Astrocyte of the cerebellum (primary cell): ENCODE measurements at regions not wholly inside any gene's neighbourhood (a gene's known extent, or its start where the extent isn't known, plus 50 kb on each side); places are given as distances from the start of the nearest gene placed in this dataset.

Experiments
- DNase-seq: peaks from one replicate; pipeline ENCODE4 v3.0.0-alpha.2; 2011; ENCODE audit warnings: low read depth
- H3K4me3 ChIP-seq: 2 replicates; pipeline ENCODE4 v1.5.1; 2011; ENCODE audit warnings: mild to moderate bottlenecking, low read depth, low read length, moderate library complexity
- CTCF ChIP-seq: IDR thresholded peaks from 2 replicates; pipeline ENCODE4 v1.5.1; 2012; ENCODE audit warnings: low read length, low read depth, moderate library complexity, mild to moderate bottlenecking; ENCODE audit errors: missing control alignments
- in situ Hi-C: cut with HindIII; loops from 2 replicates; pipeline ENCODE4 v1.10.0; 2017; ENCODE audit warnings: low sequenced_read_pairs

- in situ Hi-C loops = no loop called here
- no peak for TF ChIP-seq CTCF
- no peak for DNase-seq
- H3K4me3 ChIP-seq = no peak overlapping the region
These were observed 201.2 kb upstream of the PARD3B start for GRCh38 chr2:204344119-204344518.

- no peak overlapping the region for H3K4me3 ChIP-seq
- in situ Hi-C loops = no loop called here
- no peak for DNase-seq
- no peak for TF ChIP-seq CTCF
These were observed 198.4 kb upstream of the PARD3B start for GRCh38 chr2:204346906-204347305.

GRCh38 chr2:204353823-204354222 lies 191.5 kb upstream of the PARD3B start:
- H3K4me3 ChIP-seq = no peak overlapping the region
- no peak for DNase-seq
- TF ChIP-seq CTCF = no peak
- in situ Hi-C loops = no loop called here

- no peak for TF ChIP-seq CTCF
- no peak overlapping the region for H3K4me3 ChIP-seq
- in situ Hi-C loops = no loop called here
- no peak for DNase-seq
These were observed 190.8 kb upstream of the PARD3B start for GRCh38 chr2:204354442-204354856.

- TF ChIP-seq CTCF = no peak
- in situ Hi-C loops = no loop called here
- no peak overlapping the region for H3K4me3 ChIP-seq
- no peak for DNase-seq
These were observed 189.6 kb upstream of the PARD3B start for GRCh38 chr2:204355688-204356087.

- no peak overlapping the region for H3K4me3 ChIP-seq
- in situ Hi-C loops = no loop called here
- TF ChIP-seq CTCF = no peak
- no peak for DNase-seq
These were observed 189.1 kb upstream of the PARD3B start for GRCh38 chr2:204356151-204356641.

- no peak for DNase-seq
- no peak overlapping the region for H3K4me3 ChIP-seq
- in situ Hi-C loops = no loop called here
- TF ChIP-seq CTCF = no peak
These were observed 188.0 kb upstream of the PARD3B start for GRCh38 chr2:204357286-204357685.
